Keratinocyte (primary cell): ENCODE measurements at regions not wholly inside any gene's neighbourhood (a gene's known extent, or its start where the extent isn't known, plus 50 kb on each side); places are given as distances from the start of the nearest gene placed in this dataset.

Experiments
- DNase-seq: peaks from one replicate; pipeline ENCODE4 v3.0.0-alpha.2; 2011; ENCODE audit warnings: low read depth, missing footprints, low spot score
- FAIRE-seq: peaks from 2 replicates; lab custom pipeline; 2011; peaks lifted over from hg19 to GRCh38; lab: Jason Lieb, UNC
- H2AFZ ChIP-seq: 2 replicates; pipeline ENCODE4 v1.6.0; 2012; ENCODE audit warnings: low read length, control low read depth, inconsistent platforms; ENCODE audit not compliant: control insufficient read depth
- H3K27ac ChIP-seq: 2 replicates; pipeline ENCODE4 v1.5.1; 2011; ENCODE audit warnings: low read length; ENCODE audit not compliant: control insufficient read depth, insufficient read depth
- H3K27me3 ChIP-seq: 3 replicates; pipeline ENCODE4 v1.6.0; 2011; ENCODE audit warnings: low read length; ENCODE audit not compliant: control insufficient read depth, insufficient read depth; ENCODE audit errors: extremely low read depth
- H3K36me3 ChIP-seq, 2 experiments: 2 replicates in 1 of 2; 3 replicates in 1 of 2; pipeline ENCODE4 v1.5.1; 2011; ENCODE audit warnings: low read length in 2 of 2, mild to moderate bottlenecking in 1 of 2; ENCODE audit not compliant: control insufficient read depth in 2 of 2, insufficient read depth in 2 of 2; ENCODE audit errors: extremely low read depth in 1 of 2
- H3K4me1 ChIP-seq: 3 replicates; pipeline ENCODE4 v1.5.1; 2011; ENCODE audit warnings: low read length; ENCODE audit not compliant: control insufficient read depth, insufficient read depth; ENCODE audit errors: extremely low read depth
- H3K4me2 ChIP-seq: 3 replicates; pipeline ENCODE4 v1.6.0; 2011; ENCODE audit warnings: low read depth, low read length; ENCODE audit not compliant: control insufficient read depth, insufficient read depth; ENCODE audit errors: extremely low read depth
- H3K4me3 ChIP-seq, 3 experiments: fragments of 200-600 bp in 1 of 3; sonication (generic) in 1 of 3; 2 replicates in 2 of 3; 3 replicates in 1 of 3; pipeline ENCODE4 v1.5.1; 2011 to 2016; ENCODE audit warnings: low read length in 3 of 3, mild to moderate bottlenecking in 3 of 3, control low read depth in 2 of 3, inconsistent platforms in 1 of 3, low read depth in 1 of 3, mixed read lengths in 1 of 3, mixed run types in 1 of 3, moderate library complexity in 1 of 3; ENCODE audit not compliant: control insufficient read depth in 2 of 3, insufficient read depth in 2 of 3; ENCODE audit errors: extremely low read depth in 1 of 3
- H3K79me2 ChIP-seq: 2 replicates; pipeline ENCODE4 v1.6.0; 2012; ENCODE audit warnings: low read length; ENCODE audit not compliant: control insufficient read depth, insufficient read depth
- H3K9ac ChIP-seq: 3 replicates; pipeline ENCODE4 v1.6.0; 2011; ENCODE audit warnings: low read length; ENCODE audit not compliant: control insufficient read depth, insufficient read depth; ENCODE audit errors: extremely low read depth
- H3K9me1 ChIP-seq: 3 replicates; pipeline ENCODE4 v1.6.0; 2011; ENCODE audit warnings: low read length; ENCODE audit not compliant: control insufficient read depth, insufficient read depth; ENCODE audit errors: extremely low read depth
- H3K9me3 ChIP-seq: 2 replicates; pipeline ENCODE4 v1.5.1; 2012; ENCODE audit warnings: low read depth, low read length; ENCODE audit not compliant: control insufficient read depth
- H4K20me1 ChIP-seq: 3 replicates; pipeline ENCODE4 v1.6.0; 2011; ENCODE audit warnings: low read length; ENCODE audit not compliant: control insufficient read depth, insufficient read depth; ENCODE audit errors: extremely low read depth
- CTCF ChIP-seq, 3 experiments: IDR thresholded peaks in 1 of 3; conservative IDR thresholded peaks in 1 of 3; optimal IDR thresholded peaks in 1 of 3; 2 replicates in 2 of 3; 3 replicates in 1 of 3; pipeline versions ENCODE3 to v1.5.1; 2011; ENCODE audit warnings: low read length in 3 of 3, mild to moderate bottlenecking in 3 of 3, moderate library complexity in 2 of 3, control low read depth in 1 of 3, inconsistent platforms in 1 of 3; ENCODE audit not compliant: insufficient read depth in 2 of 3; ENCODE audit errors: extremely low read depth in 1 of 3
- EZH2 ChIP-seq: IDR thresholded peaks from one replicate; pipeline ENCODE4 v1.6.1; 2012; ENCODE audit warnings: inconsistent platforms, mild to moderate bottlenecking, low read length, moderate library complexity
- dilution Hi-C: fragments of 300-500 bp; cut with MboI; formaldehyde crosslinking; loops from one replicate; pipeline ENCODE4 v1.7.0; 2020; ENCODE audit warnings: low sequenced_read_pairs; ENCODE audit not compliant: extremely low pct_ligation_motif_present

- no peak for DNase-seq
- Histone ChIP-seq H3K9me1 (no peaks in the 10 kb centered on the region), H3K36me3 (no peaks in the 10 kb centered on the region), H3K27me3 (peaks cover 5% of the 10 kb centered on the region), H3K9ac (no peak overlapping the region), H2AFZ (no peak overlapping the region), H3K27ac (no peak overlapping the region), H3K4me2 (no peak overlapping the region), H3K4me3 (no peak overlapping the region), H4K20me1 (no peaks in the 10 kb centered on the region), H3K9me3 (no peaks in the 10 kb centered on the region), H3K79me2 (no peaks in the 10 kb centered on the region), H3K4me1 (no peaks in the 10 kb centered on the region)
- no peak for FAIRE-seq
- dilution Hi-C loops: no loop called here
- TF ChIP-seq EZH2 (no peak), CTCF (optimal IDR thresholded peaks at IDR 0.05 in 1 of 3, IDR thresholded peaks at IDR 0.05 in 1 of 3, conservative IDR thresholded peaks at IDR 0.05 in 1 of 3; ENCODE audit: extremely low read depth in 1 of 3, insufficient read depth in 2 of 3, low read length in 3 of 3) (no peak)
Measured at GRCh38 chr12:69129017-69129416, 110.4 kb upstream of the CPSF6 start.

- Histone ChIP-seq H3K27ac (no peak overlapping the region), H3K36me3 (no peaks in the 10 kb centered on the region), H3K9me3 (no peaks in the 10 kb centered on the region), H3K79me2 (no peaks in the 10 kb centered on the region), H4K20me1 (no peaks in the 10 kb centered on the region), H2AFZ (no peak overlapping the region), H3K9ac (no peak overlapping the region), H3K27me3 (peaks cover 5% of the 10 kb centered on the region), H3K4me2 (no peak overlapping the region), H3K4me3 (no peak overlapping the region), H3K4me1 (no peaks in the 10 kb centered on the region), H3K9me1 (no peaks in the 10 kb centered on the region)
- TF ChIP-seq CTCF (optimal IDR thresholded peaks at IDR 0.05 in 1 of 3, IDR thresholded peaks at IDR 0.05 in 1 of 3, conservative IDR thresholded peaks at IDR 0.05 in 1 of 3; ENCODE audit: extremely low read depth in 1 of 3, insufficient read depth in 2 of 3, low read length in 3 of 3): no peak
- TF ChIP-seq EZH2: no peak
- FAIRE-seq (no peak), DNase-seq (no peak)
- dilution Hi-C loops: no loop called here
Measured at GRCh38 chr12:69129564-69129963, 109.8 kb upstream of the CPSF6 start.
